Renal cortex interstitium (tissue), 11 donors: ENCODE measurements at regions not wholly inside any gene's neighbourhood (a gene's known extent, or its start where the extent isn't known, plus 50 kb on each side); places are given as distances from the start of the nearest gene placed in this dataset.

Experiments used
- DNase-seq, 11 donors: peaks; one replicate each; pipeline ENCODE4 v3.0.0-alpha.2; 2013; ENCODE audit warnings: low read depth in 9 of 11, low spot score in 4 of 11; ENCODE audit errors: extremely low read depth in 1 of 11

- no peak for DNase-seq
Observed at GRCh38 chr16:61596655-61597054, 439.6 kb downstream of the CDH8 start.

GRCh38 chr16:61595605-61596004 is 440.6 kb downstream of the CDH8 start:
- no peak for DNase-seq

GRCh38 chr16:61590577-61590976 is 445.7 kb downstream of the CDH8 start:
- no peak for DNase-seq

DNA sequence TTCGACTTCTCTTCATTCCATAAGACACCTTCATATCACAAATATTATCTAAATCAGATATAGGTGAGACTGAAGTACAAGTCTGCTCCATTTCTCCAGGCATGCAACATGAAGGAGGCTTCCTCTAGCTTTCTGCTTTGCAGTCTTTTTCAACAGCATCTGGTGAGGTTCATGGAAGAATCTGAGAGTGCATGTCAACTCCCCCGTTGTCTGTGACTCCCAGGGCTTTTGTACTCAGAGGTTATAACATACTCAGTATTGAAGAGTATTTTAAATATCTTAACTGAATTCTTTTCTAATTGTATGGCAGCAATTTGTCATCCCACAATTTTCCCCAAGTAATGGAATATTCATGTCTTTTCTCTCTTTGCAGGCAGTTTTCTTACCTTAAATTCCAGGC is 448.7 kb downstream of the CDH8 start:
- DNase-seq: no peak

DNA sequence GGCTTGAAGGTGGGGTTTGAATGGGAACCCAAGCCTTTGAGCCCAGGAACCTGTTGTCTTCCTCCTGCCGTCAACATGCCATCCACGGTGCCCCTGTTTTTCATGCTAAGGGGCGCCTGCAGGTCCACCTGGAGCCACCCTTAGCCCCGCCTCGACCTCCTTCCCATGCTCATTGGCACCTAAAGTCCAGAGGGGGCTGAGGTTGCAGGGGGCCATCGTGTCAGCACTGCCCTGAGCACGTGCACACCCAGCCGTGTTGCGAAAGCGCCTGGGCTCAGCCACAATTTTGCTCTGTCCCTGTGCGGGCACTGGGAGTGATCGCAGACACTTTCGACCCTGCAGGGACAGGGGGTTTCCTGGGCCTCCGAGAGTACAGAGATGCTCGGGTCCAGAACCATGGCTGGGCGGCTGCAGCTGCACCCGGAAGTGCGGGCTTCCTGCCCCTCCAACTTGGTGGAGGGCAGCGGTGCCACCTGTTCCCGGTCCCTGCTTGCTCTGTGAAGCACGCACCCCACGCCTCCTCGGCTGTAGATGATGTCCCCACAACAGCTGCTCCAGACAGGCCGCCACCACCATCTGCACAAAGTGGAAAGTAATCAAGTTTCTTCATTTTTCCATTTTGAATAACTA is 454.7 kb downstream of the CDH8 start:
- DNase-seq: no peak

DNA sequence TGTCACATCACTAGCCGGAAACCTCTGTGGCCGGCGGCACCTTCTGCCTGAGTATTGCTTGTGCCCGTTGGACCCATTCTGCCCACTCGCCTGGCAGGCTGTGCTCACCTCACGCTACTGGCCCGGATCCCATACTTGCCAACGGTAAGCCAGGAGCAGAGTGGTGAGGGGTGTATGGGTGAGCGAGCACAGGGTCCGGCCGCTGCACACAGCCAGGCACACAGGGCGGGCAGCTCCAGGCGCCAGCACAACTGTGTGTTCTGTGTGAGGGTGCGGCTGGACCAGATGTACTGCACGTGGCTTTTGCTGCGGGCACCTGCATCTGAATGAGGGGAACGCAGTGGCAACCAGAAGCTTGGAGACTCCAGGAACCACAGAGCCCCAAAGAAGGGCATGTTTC is 455.7 kb downstream of the CDH8 start:
- DNase-seq: no peak

DNA sequence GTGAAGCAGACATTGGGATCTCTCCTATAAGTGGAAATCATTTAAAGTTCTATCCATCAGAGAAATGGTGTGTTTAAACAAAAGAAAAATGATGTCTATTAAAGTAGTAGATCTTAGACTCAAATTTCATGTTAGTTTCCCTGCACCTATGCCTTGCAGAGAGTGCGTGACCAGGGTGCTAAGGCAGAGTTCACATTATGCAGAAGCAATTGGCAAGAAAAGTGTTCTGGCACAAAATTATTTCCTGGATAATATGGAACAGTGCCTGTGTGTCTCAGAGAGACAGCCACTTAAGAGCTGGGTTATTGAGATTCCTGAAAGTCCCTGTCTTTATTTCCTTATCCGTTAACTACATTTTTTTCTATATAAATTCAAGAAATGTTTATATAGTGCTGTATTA is 457.0 kb downstream of the CDH8 start:
- DNase-seq: no peak

DNA sequence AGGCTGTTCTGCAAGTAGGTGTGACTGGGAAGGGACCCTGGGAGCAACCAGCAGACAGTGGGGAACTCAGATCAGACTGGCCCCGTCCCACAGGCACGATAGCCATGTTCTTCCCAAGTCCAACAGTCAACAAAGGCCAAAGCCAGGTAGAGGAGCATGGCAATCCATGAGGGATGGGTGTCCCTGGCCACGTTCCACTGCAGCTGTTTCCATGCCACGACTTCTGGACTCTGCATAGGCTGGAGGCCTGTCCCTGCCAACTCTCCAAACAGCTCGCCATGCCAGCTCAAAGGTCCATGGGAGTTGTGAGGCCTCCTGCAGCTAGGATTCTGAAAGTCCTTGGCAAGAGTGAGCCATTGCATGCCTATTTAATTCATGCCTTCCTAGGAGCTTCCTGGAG is 459.8 kb downstream of the CDH8 start:
- no peak for DNase-seq

DNA sequence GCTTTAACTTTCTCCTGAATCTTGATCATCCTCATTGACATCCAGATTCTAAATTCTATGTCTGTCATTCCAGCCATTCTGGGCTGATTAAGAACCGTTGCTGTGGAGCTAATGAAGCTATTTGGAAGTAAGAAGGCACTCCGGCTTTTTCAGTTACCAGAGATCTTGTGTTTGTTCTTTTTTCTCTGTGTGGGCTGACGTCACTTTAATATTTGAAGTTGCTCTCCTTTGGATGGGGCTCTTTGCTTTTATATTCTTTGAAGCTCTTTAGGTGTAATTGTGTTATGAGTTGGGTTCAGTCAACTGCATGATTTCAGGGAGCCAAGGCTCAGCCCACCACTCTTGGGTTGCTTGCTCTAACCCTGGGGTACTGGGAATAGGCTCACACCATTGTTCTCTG is 460.6 kb downstream of the CDH8 start:
- no peak for DNase-seq

- DNase-seq: no peak
Observed at GRCh38 chr16:61569028-61569427, 467.2 kb downstream of the CDH8 start.

- no peak for DNase-seq
Observed at GRCh38 chr16:61564716-61565115, 471.5 kb downstream of the CDH8 start.

- DNase-seq: no peak
Observed at GRCh38 chr16:61555718-61556441, 480.4 kb downstream of the CDH8 start.

DNA sequence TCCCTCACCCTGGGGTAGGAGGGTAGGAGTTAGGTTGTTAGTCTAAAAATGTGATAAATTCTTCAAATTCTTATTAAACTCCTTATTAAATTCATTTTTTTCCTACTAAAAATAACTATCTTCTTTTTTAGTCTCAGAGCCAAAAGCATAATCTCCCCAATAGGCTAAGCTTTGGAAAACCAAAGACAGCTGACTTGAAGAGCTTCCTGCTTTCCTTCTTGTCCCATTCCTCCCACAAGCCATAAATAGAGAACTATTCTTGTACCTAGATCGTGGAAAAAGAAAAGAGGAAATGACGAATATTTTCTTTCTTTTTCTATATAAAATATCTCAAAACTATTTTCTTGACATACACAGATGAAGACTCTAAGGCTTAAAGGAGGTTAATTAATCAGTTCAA is 486.9 kb downstream of the CDH8 start:
- DNase-seq: no peak

GRCh38 chr16:61547626-61548025 is 488.6 kb downstream of the CDH8 start:
- DNase-seq: no peak

GRCh38 chr16:61544165-61544564 is 492.1 kb downstream of the CDH8 start:
- DNase-seq: no peak

DNA sequence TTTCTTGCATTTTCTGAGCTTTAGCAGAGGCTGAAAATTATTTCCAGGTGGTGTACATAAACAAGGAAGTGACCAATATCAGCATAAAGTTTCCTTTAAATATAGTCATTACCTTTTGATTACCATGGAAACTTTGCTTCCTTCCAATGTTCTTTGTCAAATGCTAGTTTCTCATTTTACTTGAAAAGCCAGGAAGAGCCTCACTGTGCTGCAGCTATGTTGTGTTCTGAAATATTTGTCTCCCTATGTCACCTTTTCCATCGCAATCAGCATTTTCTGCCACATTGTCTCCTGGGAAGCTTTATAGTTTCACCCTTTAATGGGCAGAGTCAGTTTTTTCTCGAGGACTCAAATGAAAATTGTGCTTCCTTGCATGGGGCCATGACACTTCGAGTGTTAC is 496.0 kb downstream of the CDH8 start:
- DNase-seq: no peak

DNA sequence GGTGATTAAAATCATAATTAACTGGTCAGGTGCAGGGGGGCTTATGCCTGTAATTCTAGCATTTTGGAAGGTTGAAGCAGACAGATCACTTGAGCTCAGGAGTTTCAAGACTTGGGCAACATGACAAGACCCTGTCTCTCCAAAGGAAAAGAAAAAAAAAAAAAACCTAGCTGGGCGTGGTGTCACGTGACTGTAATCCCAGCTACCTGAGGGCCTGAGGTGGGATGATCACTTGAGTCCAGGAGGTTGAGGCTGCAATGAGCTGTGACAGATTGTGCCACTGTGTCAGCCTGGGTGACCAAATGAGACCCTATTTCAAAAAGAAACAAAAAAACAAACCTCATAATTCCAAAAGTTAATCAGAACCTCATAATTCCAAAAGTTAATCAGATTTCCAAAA is 505.5 kb downstream of the CDH8 start:
- no peak for DNase-seq

GRCh38 chr16:61500851-61501250 is 535.4 kb downstream of the CDH8 start:
- DNase-seq: no peak

- no peak for DNase-seq
Observed at GRCh38 chr16:61480250-61480649, 556.0 kb downstream of the CDH8 start.

- no peak for DNase-seq
Observed at GRCh38 chr16:61471737-61472136, 564.5 kb downstream of the CDH8 start.

DNA sequence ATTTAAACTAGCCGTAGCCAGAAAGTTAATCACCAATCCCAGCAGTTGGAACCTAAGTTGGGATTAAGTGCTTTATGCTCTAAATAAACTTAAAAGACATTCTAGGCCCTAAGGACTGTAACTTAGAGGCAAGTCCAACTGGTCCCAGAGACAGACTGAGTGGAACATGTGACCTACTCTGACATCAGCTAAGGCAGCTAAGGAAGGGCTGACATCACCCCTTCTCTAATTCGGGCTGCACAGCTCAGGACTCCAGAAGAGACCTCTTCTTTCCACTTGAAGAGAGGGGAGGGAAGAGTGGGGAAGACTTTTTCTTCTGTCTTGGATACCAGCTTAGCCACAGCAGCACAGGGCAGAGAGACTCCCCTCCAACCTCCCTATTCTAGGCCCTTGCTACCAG is 565.2 kb downstream of the CDH8 start:
- no peak for DNase-seq
